Sigmoid colon (tissue), 3 donors: ENCODE measurements at regions not wholly inside any gene's neighbourhood (a gene's known extent, or its start where the extent isn't known, plus 50 kb on each side); places are given as distances from the start of the nearest gene placed in this dataset.

ENCODE experiments used
- CTCF ChIP-seq, 4 experiments: fragments of 450-650 bp in 3 of 4; fragments of 200-600 bp in 1 of 4; IDR thresholded peaks; one replicate each; pipeline ENCODE4 v1.5.1; 2016 to 2019; ENCODE audit warnings: antibody characterized with exemption in 4 of 4, mild to moderate bottlenecking in 3 of 4, moderate library complexity in 2 of 4
- POLR2A ChIP-seq, 2 donors: fragments of 450-650 bp; IDR thresholded peaks; one replicate each; pipeline ENCODE4 v1.6.1; 2016; ENCODE audit warnings: antibody characterized with exemption in 2 of 2, mild to moderate bottlenecking in 2 of 2, moderate library complexity in 2 of 2

DNA sequence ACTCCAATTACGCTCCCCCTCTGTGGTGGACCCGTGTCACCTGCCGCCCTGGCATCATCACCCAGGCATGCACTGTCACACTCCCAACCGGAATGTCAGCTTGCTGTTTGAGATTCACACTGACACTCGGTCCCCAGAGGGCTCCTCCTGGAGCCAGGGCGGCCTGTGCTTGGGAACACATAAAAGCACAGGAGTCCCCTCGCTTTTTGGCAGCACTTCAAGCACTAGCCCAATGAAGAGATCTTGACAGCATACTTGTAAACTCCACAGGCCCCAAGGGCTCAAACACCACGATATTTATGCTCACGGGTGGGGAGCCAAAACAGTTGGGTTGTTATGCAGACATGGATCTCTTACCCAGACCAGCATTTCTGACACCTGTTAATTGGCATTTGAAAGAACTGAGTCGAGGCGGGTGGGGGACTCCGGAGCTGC, 90.8 kb upstream of the EGFLAM start:
- TF ChIP-seq CTCF (IDR thresholded peaks at IDR 0.05) (no peak), POLR2A (IDR thresholded peaks at IDR 0.05) (no peak)
